RCC 7860 (cell line): ENCODE measurements at regions not wholly inside any gene's neighbourhood (a gene's known extent, or its start where the extent isn't known, plus 50 kb on each side); places are given as distances from the start of the nearest gene placed in this dataset.
"Not testable (repeated sequence)": the region's sequence is repeated elsewhere in the genome, so short reads cannot be mapped to it uniquely, and the experiment has no call there.

ENCODE experiments used
- DNase-seq: peaks from one replicate; pipeline ENCODE4 v3.0.0-alpha.2; 2015; ENCODE audit warnings: low spot score
- FAIRE-seq: peaks from 2 replicates; lab custom pipeline; 2012; peaks lifted over from hg19 to GRCh38; lab: Jason Lieb, UNC

DNA sequence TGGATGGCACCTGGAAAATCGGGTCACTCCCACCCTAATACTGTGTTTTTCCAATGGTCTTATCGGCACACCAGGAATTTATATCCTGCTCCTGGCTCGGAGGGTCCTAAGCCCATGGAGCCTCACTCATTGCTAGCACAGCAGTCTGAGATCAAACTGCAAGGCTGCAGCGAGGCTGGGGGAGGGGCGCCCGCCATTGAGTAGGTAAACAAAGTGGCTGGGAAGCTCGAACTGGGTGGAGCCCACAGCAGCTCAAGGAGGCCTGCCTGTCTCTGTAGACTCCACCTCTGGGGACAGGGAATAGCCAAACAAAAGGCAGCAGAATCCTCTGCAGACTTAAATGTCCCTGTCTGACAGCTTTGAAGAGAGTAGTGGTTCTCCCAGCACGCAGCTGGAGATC lies 607.0 kb downstream of the LMO7 start:
- not testable (repeated sequence) for DNase-seq, FAIRE-seq

DNA sequence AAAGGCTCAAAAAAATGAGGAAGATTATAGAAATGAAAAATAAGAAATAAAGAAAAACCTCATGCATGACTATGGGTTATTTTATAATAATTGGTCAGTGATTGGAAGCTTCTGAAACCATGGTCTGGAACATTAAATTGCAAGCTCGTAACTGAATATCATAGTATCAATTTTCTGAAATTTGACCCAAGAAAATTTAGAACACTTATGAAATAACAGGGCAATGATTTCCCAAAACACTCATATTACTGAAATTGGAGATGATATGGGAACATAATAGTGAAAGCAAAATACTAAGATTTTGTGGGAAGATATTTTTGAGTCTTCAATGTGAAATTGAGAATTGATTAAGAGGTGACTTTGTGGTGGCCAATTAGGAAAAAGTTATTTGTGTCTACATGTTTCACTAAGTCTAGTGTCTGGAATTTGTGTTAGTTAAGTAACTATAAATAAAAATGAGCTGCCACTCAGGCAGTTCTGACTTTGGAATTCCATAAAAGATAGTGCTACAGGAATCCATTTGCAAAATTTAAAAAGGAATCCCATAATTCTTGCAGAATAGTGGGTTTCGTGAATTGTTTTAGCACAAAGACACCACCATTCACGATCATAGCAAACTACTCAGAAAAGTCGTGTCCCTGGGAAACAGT lies 603.0 kb downstream of the LMO7 start:
- DNase-seq, result no peak
- FAIRE-seq, result no peak

DNA sequence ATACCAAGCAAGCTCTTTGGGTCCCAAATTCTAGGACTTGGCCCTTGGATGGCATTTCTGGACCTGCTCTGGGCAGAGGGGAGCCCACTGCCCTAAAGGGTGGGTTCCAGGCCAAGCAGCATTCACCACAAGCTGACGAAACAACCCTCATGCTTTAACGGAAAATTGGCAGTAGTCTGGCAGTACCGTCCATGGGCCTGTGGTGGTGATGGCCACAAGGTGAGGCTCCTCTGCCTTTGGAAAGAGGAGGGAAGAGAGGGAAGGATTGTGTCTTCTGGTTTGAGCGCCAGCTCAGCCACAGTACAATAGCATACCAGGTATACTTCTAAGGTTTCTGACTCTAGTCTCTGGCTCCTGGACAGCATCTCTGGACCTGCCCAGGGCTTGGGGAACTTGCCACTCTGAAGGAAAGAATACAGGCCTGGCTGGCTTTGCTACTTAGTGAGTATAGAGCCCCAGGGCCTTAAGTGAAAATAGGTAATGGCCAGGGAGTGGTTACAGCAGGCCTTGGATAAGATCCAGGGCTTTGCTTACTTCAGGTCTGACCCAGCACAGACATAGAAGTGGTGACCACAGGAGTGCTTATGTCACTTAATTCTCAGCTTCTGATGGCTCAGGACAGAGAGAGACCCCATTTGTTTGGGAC lies 595.5 kb downstream of the LMO7 start:
- no peak for DNase-seq
- FAIRE-seq, result no peak

DNA sequence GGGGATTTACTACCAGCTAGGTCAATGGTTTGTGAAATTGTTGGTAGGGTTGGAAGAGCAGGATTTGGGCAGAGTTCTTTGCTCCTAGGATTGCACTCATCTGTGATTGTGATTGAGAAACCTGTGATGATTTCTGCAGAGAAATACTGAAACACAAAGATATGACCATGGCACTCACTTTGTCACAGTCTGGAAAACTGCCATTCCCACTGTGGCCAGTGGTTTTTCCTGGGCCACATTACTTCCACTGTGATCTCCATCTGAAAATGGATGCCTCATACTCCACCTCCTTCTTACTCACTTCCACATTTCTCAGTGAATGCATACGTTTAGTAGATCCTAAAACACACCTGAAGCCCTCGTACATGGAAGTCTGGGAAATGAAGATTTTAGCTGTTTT lies 593.2 kb downstream of the LMO7 start:
- FAIRE-seq, result no peak
- no peak for DNase-seq

DNA sequence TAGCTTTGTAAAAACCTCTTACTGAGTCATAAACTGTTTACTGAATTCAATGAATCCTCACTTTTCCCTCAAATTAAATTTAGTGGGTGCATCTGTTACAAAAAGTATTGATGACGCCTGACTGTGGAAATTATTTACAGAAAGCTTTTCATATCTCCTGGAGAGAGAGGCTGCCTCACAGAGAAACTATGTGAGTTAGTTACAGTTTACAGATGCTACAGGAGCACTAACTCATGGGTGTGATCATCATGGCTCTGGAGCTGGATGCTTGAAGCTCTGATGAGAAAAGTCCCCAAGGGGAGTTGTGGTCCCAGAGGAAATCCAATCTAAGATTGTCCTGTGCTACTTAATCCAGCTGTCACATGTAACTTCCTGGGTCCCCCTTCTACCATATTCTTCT lies 590.8 kb downstream of the LMO7 start:
- DNase-seq, result no peak
- no peak for FAIRE-seq

DNA sequence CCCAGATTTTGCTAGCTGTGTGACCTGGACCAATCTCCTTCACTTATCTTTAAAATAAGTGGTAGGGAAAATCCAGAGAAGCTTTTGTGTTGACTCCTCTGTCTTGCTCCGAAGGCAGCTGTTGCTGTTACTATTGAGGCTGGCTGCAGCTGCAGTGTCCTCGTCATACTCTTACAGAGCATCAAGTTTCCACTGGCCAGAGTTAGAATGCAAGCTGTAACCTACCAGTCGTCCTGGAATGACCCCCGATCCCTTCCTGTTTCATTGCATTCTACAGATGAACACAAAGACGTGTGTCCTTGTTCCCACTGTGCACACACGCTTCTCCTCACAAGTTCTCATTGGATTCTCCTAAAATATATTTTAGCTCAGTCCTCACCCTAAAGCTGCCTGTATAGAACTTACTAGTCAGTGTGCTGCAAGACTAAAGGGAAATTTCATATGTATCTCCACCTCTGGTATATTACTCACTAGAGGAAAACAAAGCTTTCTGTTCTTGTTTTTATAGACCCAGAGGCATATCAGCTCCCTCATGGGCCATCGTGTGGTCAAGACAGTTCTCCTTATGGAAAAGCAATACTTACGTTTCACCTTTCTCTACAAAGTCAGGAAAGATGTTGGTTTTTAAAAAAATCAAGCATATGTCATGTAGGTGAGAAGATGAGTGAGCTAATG lies 589.8 kb downstream of the LMO7 start:
- DNase-seq (no peak), FAIRE-seq (no peak)

DNA sequence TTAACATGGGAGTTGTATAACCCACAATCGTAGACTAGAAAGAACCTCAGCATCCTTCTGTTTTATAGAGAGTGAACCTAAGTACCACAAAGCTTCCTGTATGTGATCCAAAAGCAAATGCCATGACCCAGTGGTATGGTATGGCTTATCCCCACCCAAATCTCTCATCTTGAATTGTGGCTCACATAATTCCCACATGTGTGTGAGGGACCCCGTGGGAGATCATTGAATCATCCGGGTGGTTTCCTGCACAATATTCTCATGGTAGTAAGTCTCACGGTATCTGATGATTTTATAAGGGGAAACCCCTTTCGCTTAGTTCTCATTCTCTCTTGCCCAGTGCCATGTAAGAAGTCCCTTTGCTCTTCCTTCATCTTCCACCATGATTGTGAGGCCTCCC lies 587.9 kb downstream of the LMO7 start:
- no peak for DNase-seq
- FAIRE-seq, result no peak

DNA sequence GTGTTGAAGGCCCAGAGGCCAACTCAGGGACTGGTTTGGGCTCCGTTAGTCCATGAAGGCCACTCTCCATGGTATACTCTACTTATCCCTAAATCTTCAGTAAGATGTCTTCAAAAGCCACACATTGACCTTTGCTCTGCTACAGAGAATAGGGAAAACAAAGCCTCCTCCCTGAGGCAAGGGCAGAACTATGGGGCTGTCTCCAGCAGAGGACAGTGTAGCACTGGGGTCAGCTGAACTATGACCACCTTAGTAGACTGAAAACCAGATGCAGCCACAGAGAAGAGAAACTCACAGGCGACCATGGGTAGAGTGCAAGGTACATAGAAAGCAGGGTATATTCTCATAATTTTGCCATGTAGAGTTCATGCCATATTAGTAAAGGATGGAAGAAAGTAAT lies 587.4 kb downstream of the LMO7 start:
- FAIRE-seq, result no peak

DNA sequence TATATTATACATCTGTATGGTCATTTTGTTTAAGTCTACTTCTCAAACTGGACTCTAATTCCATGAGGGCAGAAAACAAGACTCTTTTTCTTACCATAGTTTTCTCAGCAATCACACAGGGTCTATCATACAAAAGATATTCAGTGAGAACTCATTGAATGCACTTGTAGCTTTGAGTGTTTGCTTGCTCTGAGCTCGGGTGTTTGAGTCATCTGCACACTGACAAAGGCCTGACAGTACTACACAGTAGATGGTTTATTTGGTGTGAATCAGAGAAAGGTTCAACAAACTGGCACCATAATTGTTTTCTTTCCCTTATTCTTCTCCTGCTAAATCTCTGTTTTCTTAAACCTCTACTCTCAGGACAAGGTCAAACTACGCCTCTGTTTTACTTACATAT lies 586.4 kb downstream of the LMO7 start:
- FAIRE-seq (no peak), DNase-seq (no peak)

More for the DNA sequence above, 587.4 kb downstream of the LMO7 start:
- no peak for DNase-seq

DNA sequence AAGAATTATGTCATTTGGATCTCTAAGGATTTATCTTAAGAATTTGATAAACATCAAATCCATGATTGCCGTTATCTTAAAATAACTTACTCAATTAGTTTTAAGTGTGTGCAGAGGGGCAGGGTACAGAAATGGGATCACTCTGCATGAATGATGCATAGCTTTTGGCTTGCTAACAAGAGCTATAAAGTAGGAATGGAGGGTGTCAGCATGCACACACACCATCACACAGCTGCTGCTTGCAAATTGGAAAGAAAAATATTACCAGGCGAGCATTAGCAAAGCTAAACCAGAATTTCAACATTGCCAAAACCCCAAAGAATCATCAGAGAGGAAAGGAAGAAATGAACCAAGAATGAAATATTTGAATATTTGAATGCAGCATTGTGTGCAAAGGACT lies 580.6 kb downstream of the LMO7 start:
- FAIRE-seq (no peak), DNase-seq (no peak)

DNA sequence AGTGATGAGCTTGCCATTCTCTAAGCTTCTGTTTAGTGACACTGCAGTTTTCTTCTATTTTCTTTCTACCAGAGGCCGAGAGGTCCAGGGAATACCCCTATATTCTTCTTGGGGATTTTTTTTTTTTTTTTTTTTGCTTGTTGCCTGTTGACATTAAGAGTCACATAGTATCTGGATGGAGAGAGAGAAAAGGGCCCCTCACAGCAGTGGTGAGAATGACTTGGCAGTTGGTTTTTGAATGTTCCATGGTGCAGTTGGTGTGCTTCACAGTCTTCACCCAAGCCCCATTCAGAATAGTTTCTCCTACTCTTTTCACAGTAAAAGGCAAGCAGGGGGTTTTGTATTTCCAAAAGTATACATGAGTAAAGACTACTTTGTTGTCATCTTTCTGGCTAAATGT lies 577.9 kb downstream of the LMO7 start:
- DNase-seq, result no peak

DNA sequence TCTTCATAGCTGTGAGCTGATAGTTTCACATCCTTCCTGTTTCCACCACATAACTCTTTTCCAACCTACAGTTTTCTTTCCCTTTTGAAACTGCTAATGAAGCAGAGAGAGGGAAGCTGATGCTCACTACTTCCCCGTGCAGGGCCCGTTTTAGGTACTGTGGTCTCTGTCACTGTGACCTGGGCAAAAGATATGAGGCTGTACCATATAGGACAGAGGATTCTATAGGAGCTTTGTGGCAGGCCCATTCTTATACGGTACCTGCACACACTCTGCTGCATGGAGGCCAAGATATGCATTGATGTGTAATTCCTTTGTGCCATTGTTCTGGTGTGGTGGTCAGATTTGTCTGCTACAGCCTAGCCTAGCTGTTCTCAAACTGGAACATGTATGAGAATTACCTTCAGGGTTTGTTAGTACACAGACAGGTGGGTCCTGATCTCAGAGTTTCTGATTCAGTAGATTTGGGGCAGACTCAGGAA lies 577.3 kb downstream of the LMO7 start:
- FAIRE-seq (no peak), DNase-seq (no peak)

More for the DNA sequence above, 577.9 kb downstream of the LMO7 start:
- FAIRE-seq, result no peak

DNA sequence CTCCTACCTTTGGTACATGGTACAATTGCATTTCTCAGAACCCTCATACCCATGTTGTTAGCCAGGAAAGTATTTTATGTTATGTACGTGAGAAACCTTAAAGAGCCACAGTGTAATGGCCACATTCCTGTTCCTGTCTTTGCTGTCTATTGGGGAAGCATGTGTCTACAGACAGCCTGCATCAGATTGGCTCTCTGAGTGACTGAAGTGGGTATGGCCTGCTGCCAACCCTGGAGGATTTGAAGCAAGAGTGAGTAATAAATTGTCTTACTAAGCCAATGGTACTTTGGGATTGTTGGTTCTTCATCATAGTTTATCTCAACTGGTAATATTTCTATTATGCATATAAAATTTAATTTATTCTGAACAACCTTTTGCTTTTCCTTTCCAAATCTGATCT lies 574.1 kb downstream of the LMO7 start:
- DNase-seq, result no peak
- no peak for FAIRE-seq

DNA sequence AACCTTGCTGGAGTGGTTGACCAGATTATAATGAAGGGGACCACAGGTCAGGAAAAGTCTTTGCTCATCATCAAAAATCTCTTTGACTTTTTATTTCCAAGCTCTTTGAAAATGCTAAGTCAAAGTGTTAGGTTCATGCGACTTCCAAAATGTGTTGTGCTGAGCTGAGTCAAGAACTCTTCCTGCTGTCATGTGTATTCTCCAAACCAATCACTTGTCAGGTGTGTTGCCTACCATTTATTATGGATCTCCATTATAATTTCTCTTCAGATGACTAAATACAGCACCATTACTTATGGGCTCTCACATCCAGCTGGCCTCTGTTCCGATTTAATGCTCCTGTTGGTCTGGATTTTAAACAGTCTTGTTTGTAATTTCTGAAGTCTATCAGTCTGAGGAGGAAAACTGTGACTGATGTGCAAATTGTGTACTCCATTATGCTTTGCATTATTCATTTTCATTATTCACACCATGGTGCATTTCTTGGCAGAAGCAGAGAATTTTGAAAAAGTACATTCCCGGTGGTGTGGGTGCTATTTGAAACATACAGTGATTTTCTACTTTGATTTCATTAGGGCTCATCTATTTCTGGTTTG lies 562.5 kb downstream of the LMO7 start:
- FAIRE-seq, result no peak
- DNase-seq, result no peak

DNA sequence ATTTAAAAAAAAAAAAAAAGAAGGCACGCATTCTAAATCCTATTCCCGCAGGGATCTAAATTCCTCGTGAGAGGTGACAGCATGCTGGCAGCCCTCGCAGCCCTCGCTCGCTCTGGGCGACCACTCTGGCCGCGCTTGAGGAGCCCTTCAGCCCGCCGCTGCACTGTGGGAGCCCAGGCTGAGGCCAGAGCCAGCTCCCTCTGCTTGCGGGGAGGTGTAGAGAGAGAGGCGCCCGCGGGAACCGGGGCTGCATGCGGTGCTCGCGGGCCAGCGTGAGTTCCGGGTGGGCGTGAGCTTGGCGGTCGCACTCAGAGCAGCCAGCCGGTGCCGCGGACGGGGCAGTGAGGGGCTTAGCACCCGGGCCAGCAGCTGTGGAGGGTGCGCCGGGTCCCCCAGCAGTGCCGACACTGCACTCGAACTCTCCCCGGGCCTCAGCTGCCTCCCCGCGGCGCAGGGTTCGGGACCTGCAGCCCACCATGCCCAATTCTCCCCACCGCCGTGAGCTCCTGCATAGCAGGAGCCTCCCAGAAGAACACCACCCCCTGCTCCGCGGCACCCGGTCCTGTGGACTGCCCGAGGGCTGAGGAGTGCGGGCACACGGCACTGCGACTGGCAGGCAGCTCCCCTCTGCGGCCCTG lies 553.9 kb downstream of the LMO7 start:
- no peak for FAIRE-seq
- no peak for DNase-seq

DNA sequence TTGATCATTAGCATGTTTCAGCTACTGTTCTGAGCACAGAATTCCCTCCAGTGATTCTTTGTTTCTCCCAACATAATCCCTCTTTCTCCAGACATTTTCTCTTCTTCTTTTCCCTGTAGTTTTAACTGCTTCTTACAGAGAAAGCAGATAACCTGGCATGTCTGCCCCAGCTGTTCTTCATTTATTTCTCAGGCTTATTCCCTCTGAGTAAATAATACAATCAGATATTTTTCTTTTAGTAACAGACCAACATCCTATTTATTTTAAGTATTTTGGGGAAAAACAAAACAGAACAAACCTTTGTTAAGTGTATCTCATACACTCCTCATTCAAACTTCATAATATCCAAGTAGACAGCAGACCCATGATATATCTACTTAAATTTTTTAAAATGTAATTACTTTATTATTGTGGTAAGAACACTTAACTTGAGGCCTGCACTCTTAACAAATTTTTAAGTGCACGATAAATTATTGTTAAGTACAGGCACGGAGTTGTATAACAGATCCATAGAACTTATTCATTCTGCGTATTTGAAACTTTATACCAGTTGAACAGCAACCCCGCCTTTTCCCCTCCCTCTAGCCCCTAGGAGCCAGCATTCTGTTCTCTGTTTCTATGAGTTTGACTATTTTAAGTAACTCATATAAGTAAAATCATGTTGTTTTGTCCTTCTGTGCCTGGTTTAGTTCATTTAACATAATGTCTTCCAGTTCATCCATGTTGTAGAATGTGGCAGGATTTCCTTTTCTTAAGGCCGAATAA lies 540.0 kb downstream of the LMO7 start:
- FAIRE-seq (no peak), DNase-seq (no peak)

DNA sequence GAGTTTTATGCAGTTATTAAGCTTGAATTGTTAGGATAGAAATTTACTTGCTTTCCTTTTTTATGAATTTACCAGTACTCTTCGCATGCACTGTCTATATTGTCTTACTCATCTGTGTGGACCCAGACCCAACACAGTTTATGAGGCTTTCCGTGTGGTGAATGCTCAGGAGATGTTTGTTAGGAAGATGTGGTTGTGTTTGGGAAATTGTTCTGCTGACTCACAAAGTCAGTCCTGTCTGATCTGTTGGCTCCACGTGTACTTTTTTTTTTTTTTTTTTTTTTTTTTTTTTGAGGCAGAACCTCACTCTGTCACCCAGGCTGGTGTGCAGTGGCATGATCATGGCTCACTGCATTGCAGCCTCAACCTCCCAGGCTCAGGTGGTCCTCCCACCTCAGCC lies 532.5 kb downstream of the LMO7 start:
- no peak for FAIRE-seq

DNA sequence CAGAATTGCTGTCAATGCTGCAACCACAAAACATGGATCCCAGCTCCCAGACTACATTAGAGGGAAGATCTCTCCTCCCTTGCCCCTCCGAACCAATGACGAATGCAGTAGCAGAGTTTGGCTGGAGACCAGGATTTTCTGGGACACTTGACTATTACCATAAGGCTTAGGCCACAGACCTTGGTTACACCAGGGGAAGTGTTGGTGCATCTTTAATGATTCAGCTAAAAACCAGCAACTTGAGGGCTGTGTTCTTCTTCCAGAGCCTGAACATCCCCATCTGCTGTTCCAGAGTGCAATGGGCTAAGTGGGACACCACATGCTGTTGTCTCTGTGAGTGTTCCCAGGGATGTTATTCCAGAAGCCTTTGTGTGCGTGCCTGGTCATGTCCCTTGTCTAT lies 528.2 kb downstream of the LMO7 start:
- no peak for DNase-seq
- FAIRE-seq, result no peak

More for the DNA sequence above, 532.5 kb downstream of the LMO7 start:
- DNase-seq, result no peak

DNA sequence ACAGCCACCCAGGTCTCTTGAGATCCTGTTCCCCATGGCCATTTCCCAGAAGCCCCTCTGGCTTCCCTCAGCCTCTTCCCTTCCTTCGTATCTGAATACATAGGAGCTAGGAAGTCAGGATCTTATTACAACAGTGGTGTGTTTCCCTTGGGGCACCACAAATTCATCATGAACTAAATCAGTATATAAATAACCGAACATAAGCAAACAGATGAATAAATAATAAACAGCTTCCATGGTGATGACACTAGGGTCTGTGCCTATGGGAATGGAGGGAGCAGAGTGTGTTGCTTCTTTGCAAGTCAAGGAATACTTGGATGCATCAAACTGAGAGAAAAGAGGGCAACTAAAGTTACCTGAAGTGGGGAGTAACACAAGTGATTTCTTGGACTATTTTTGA lies 527.6 kb downstream of the LMO7 start:
- DNase-seq, result no peak
- FAIRE-seq, result no peak
